HG03442 (cell line): ENCODE measurements at regions not wholly inside any gene's neighbourhood (a gene's known extent, or its start where the extent isn't known, plus 50 kb on each side); places are given as distances from the start of the nearest gene placed in this dataset.

Experiments
- ATAC-seq: cut with Tn5 transposase; IDR thresholded peaks from one replicate; pipeline ENCODE4 v1.9.1; 2021; ENCODE audit warnings: mild to moderate bottlenecking, moderate library complexity; ENCODE audit not compliant: unreplicated experiment

- ATAC-seq = no peak
Observed at GRCh38 chr4:29521281-29521680, 1198.9 kb upstream of the PCDH7 start.

- no peak for ATAC-seq
Observed at GRCh38 chr4:29536745-29537144, 1183.4 kb upstream of the PCDH7 start.

- no peak for ATAC-seq
Observed at GRCh38 chr4:29538889-29539646, 1181.1 kb upstream of the PCDH7 start.

GRCh38 chr4:29540439-29541102, 1179.6 kb upstream of the PCDH7 start:
- ATAC-seq = peak; percentile 55

GRCh38 chr4:29541757-29542156, 1178.4 kb upstream of the PCDH7 start:
- ATAC-seq = no peak

GRCh38 chr4:29549342-29549741, 1170.8 kb upstream of the PCDH7 start:
- ATAC-seq = no peak

GRCh38 chr4:29551821-29552220, 1168.3 kb upstream of the PCDH7 start:
- ATAC-seq = no peak

GRCh38 chr4:29553846-29554245, 1166.3 kb upstream of the PCDH7 start:
- ATAC-seq = no peak

GRCh38 chr4:29558789-29559188, 1161.4 kb upstream of the PCDH7 start:
- no peak for ATAC-seq

GRCh38 chr4:29559286-29559685, 1160.9 kb upstream of the PCDH7 start:
- no peak for ATAC-seq

- ATAC-seq = no peak
Observed at GRCh38 chr4:29560452-29560851, 1159.7 kb upstream of the PCDH7 start.

GRCh38 chr4:29565256-29565655, 1154.9 kb upstream of the PCDH7 start:
- no peak for ATAC-seq

GRCh38 chr4:29566371-29566770, 1153.8 kb upstream of the PCDH7 start:
- ATAC-seq = no peak

- no peak for ATAC-seq
Observed at GRCh38 chr4:29571322-29571721, 1148.8 kb upstream of the PCDH7 start.

- no peak for ATAC-seq
Observed at GRCh38 chr4:29578329-29578728, 1141.8 kb upstream of the PCDH7 start.

- no peak for ATAC-seq
Observed at GRCh38 chr4:29581457-29581856, 1138.7 kb upstream of the PCDH7 start.

GRCh38 chr4:29588617-29589016, 1131.6 kb upstream of the PCDH7 start:
- no peak for ATAC-seq

- ATAC-seq = no peak
Observed at GRCh38 chr4:29596228-29596627, 1123.9 kb upstream of the PCDH7 start.

GRCh38 chr4:29619168-29619567, 1101.0 kb upstream of the PCDH7 start:
- no peak for ATAC-seq

- ATAC-seq = no peak
Observed at GRCh38 chr4:29632199-29632598, 1088.0 kb upstream of the PCDH7 start.

- no peak for ATAC-seq
Observed at GRCh38 chr4:29636961-29637360, 1083.2 kb upstream of the PCDH7 start.

GRCh38 chr4:29653221-29653620, 1066.9 kb upstream of the PCDH7 start:
- no peak for ATAC-seq

GRCh38 chr4:29680644-29681043, 1039.5 kb upstream of the PCDH7 start:
- no peak for ATAC-seq
